CD14-positive monocyte (primary cell): ENCODE measurements at regions not wholly inside any gene's neighbourhood (a gene's known extent, or its start where the extent isn't known, plus 50 kb on each side); places are given as distances from the start of the nearest gene placed in this dataset.

Experiments used
- DNase-seq, 3 donors: peaks; one replicate each; pipeline ENCODE4 v3.0.0-alpha.2; 2011 to 2022
- H2AFZ ChIP-seq: 2 replicates; pipeline ENCODE4 v1.6.0; 2012; ENCODE audit warnings: mild to moderate bottlenecking, low read depth, low read length, inconsistent platforms; ENCODE audit not compliant: insufficient read depth, poor library complexity, severe bottlenecking
- H3K27ac ChIP-seq, 2 donors: 1 replicate in 1 of 2; 2 replicates in 1 of 2; pipeline ENCODE4 v1.5.1; 2012 to 2013; ENCODE audit warnings: low read length in 2 of 2, control low read depth in 1 of 2, inconsistent platforms in 1 of 2, low read depth in 1 of 2, mild to moderate bottlenecking in 1 of 2
- H3K27me3 ChIP-seq, 2 donors: one replicate each; pipeline versions ENCODE4 v1.6.0 to v1.6.1; 2011 to 2013; ENCODE audit warnings: low read length in 2 of 2; ENCODE audit not compliant: control insufficient read depth in 2 of 2, insufficient read depth in 2 of 2
- H3K36me3 ChIP-seq, 2 donors: replicated peaks in 1 of 2; 1 replicate in 1 of 2; 2 replicates in 1 of 2; pipeline versions ENCODE4 v1.5.1 to v1.6.1; 2012 to 2013; ENCODE audit warnings: low read length in 2 of 2, control low read depth in 1 of 2, inconsistent platforms in 1 of 2, mild to moderate bottlenecking in 1 of 2; ENCODE audit not compliant: insufficient read depth in 2 of 2, control insufficient read depth in 1 of 2
- H3K4me1 ChIP-seq, 2 donors: 1 replicate in 1 of 2; 2 replicates in 1 of 2; pipeline versions ENCODE4 v1.5.1 to v1.6.1; 2012 to 2013; ENCODE audit warnings: low read length in 2 of 2, control low read depth in 1 of 2, inconsistent platforms in 1 of 2, mild to moderate bottlenecking in 1 of 2, moderate library complexity in 1 of 2; ENCODE audit not compliant: insufficient read depth in 2 of 2, control insufficient read depth in 1 of 2
- H3K4me2 ChIP-seq: replicated peaks from 2 replicates; pipeline ENCODE3; 2012; ENCODE audit warnings: low read length, moderate library complexity, mild to moderate bottlenecking; ENCODE audit not compliant: poor library complexity, severe bottlenecking; ENCODE audit errors: extremely low read depth
- H3K4me3 ChIP-seq, 3 experiments: fragments of 200-600 bp in 1 of 3; sonication (generic) in 1 of 3; replicated peaks in 1 of 3; 1 replicate in 2 of 3; 2 replicates in 1 of 3; pipeline ENCODE4 v1.5.1; 2011 to 2013; ENCODE audit warnings: low read length in 3 of 3, mild to moderate bottlenecking in 3 of 3, control low read depth in 2 of 3, low read depth in 2 of 3, inconsistent platforms in 1 of 3, moderate library complexity in 1 of 3
- H3K79me2 ChIP-seq: 2 replicates; pipeline ENCODE4 v1.6.0; 2012; ENCODE audit warnings: mild to moderate bottlenecking, control low read depth, inconsistent platforms, low read length, moderate library complexity; ENCODE audit not compliant: insufficient read depth
- H3K9ac ChIP-seq: 2 replicates; pipeline ENCODE4 v1.6.0; 2017; ENCODE audit warnings: low read length, mild to moderate bottlenecking; ENCODE audit not compliant: insufficient read depth, poor library complexity, severe bottlenecking
- H3K9me3 ChIP-seq, 2 donors: replicated peaks in 1 of 2; 1 replicate in 1 of 2; 2 replicates in 1 of 2; pipeline versions ENCODE4 v1.5.1 to v1.6.1; 2012 to 2013; ENCODE audit warnings: low read length in 2 of 2, control low read depth in 1 of 2; ENCODE audit not compliant: control insufficient read depth in 1 of 2, insufficient read depth in 1 of 2
- H4K20me1 ChIP-seq: 2 replicates; pipeline ENCODE4 v1.6.0; 2012; ENCODE audit warnings: mild to moderate bottlenecking, low read length, control low read depth, moderate library complexity; ENCODE audit not compliant: insufficient read depth
- H3K27ac Mint-ChIP-seq, 7 donors: one replicate each; pipeline ENCODE4 v1.8.0; 2020; ENCODE audit warnings: mild to moderate bottlenecking in 7 of 7, mixed read lengths in 7 of 7, moderate library complexity in 6 of 7, inconsistent platforms in 2 of 7
- H3K27me3 Mint-ChIP-seq, 3 donors: one replicate each; pipeline ENCODE4 v1.8.0; 2021 to 2022; ENCODE audit warnings: low read depth in 3 of 3, mild to moderate bottlenecking in 3 of 3, mixed read lengths in 3 of 3, moderate library complexity in 3 of 3, inconsistent platforms in 1 of 3
- H3K36me3 Mint-ChIP-seq, 2 donors: one replicate each; pipeline ENCODE4 v1.8.0; 2020; ENCODE audit warnings: mixed read lengths in 2 of 2, inconsistent platforms in 1 of 2, mild to moderate bottlenecking in 1 of 2
- H3K4me1 Mint-ChIP-seq: one replicate; pipeline ENCODE4 v1.8.0; 2020; ENCODE audit warnings: mild to moderate bottlenecking, mixed read lengths
- H3K4me3 Mint-ChIP-seq, 2 donors: one replicate each; pipeline ENCODE4 v1.8.0; 2020; ENCODE audit warnings: mild to moderate bottlenecking in 2 of 2, mixed read lengths in 2 of 2, moderate library complexity in 1 of 2
- H3K9me3 Mint-ChIP-seq, 7 donors: one replicate each; pipeline ENCODE4 v1.8.0; 2020 to 2022; ENCODE audit warnings: mixed read lengths in 7 of 7, mild to moderate bottlenecking in 6 of 7, moderate library complexity in 6 of 7, inconsistent platforms in 2 of 7
- WGBS: methylation state at CpG from one replicate; pipeline ENCODE4 v1.1.5; 2013; ENCODE audit warnings: missing lambda C conversion rate; ENCODE audit not compliant: insufficient coverage; 5-methylcytosine and 5-hydroxymethylcytosine counted together
- intact Hi-C, 2 donors: fragments of 100-400 bp; cut with micrococcal nuclease; formaldehyde crosslinking; loops; one replicate each; pipeline versions ENCODE4 v1.15.0 to v1.15.1; 2023
- TF ChIP-seq, protein P1 (sequence below): fragments of 200-600 bp; IDR thresholded peaks from one replicate; pipeline ENCODE4 v1.8.0; 2022; ENCODE audit warnings: antibody characterized with exemption, mild to moderate bottlenecking

DNA sequence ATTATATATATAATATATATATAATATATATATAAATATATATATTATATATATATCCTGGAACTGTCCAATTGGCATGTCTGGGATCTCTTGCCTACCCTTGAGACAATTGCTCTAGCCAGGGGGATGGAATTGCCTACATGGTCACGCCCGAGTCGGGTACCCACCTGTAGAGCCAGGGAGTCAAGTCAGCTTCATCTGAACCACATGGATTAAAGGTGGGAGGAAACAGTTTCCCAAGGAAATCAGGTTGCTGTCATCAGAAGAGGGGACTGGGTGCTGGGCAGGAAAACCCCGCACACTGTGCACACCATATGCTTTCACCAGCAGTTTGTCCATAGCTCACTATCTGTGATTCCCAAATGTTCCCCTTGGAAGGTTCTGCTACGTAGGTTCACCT, 252.5 kb upstream of the NOX3 start:
- no peaks in the 10 kb centered on the region for H3K36me3 ChIP-seq
- TF ChIP-seq, protein P1, sequence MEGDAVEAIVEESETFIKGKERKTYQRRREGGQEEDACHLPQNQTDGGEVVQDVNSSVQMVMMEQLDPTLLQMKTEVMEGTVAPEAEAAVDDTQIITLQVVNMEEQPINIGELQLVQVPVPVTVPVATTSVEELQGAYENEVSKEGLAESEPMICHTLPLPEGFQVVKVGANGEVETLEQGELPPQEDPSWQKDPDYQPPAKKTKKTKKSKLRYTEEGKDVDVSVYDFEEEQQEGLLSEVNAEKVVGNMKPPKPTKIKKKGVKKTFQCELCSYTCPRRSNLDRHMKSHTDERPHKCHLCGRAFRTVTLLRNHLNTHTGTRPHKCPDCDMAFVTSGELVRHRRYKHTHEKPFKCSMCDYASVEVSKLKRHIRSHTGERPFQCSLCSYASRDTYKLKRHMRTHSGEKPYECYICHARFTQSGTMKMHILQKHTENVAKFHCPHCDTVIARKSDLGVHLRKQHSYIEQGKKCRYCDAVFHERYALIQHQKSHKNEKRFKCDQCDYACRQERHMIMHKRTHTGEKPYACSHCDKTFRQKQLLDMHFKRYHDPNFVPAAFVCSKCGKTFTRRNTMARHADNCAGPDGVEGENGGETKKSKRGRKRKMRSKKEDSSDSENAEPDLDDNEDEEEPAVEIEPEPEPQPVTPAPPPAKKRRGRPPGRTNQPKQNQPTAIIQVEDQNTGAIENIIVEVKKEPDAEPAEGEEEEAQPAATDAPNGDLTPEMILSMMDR = no peak
- peaks cover 4 to 15% (median 7%) of the 10 kb centered on the region in 7 donors for H3K9me3 Mint-ChIP-seq
- H3K27ac Mint-ChIP-seq = no peak overlapping the region
- H3K9ac ChIP-seq = no peak overlapping the region
- no peak overlapping the region for H3K4me3 Mint-ChIP-seq
- peaks cover 0 to 10% of the 10 kb centered on the region in 2 donors for H3K9me3 ChIP-seq
- H4K20me1 ChIP-seq = no peaks in the 10 kb centered on the region
- no peaks in the 10 kb centered on the region for H3K36me3 Mint-ChIP-seq
- no peaks in the 10 kb centered on the region for H3K27me3 Mint-ChIP-seq
- no peak for DNase-seq
- H3K27ac ChIP-seq = no peak overlapping the region
- H2AFZ ChIP-seq = no peak overlapping the region
- H3K4me1 Mint-ChIP-seq = no peaks in the 10 kb centered on the region
- H3K4me2 ChIP-seq = no peak overlapping the region
- intact Hi-C loops = no loop called here
- 100% methylated on average over 5 of the region's 5 CpGs for WGBS
- no peaks in the 10 kb centered on the region for H3K4me1 ChIP-seq
- H3K4me3 ChIP-seq = no peak overlapping the region
- no peaks in the 10 kb centered on the region for H3K27me3 ChIP-seq
- no peaks in the 10 kb centered on the region for H3K79me2 ChIP-seq

DNA sequence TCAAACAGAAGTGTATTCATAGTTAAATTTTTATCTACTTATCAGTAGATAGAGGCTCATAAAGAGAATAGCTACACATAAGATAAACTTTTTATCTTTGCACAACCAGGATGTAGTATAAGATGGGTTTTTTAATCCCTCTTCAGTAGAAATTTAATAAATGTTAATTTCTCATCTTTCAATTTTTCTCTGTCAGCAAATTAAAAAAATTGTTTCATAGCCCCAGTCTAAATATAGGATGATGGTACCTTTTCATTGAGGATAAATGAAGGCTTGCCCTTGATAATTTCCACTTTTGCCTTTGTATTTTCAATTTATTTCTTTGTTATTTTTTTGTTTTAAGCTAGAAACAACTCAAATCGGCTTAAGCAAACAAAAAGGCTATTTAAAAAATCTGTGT, 251.2 kb upstream of the NOX3 start:
- H3K27ac Mint-ChIP-seq = no peak overlapping the region
- Histone ChIP-seq H4K20me1 (no peaks in the 10 kb centered on the region), H3K4me2 (no peak overlapping the region), H3K79me2 (no peaks in the 10 kb centered on the region), H3K4me3 (no peak overlapping the region), H3K4me1 (no peaks in the 10 kb centered on the region), H3K27ac (no peak overlapping the region), H3K9me3 (peaks cover 0 to 10% of the 10 kb centered on the region in 2 donors), H2AFZ (no peak overlapping the region), H3K27me3 (no peaks in the 10 kb centered on the region), H3K9ac (no peak overlapping the region), H3K36me3 (no peaks in the 10 kb centered on the region)
- TF ChIP-seq, protein P1 = no peak
- no CpG with 5 or more reads among the region's 1 CpG for WGBS
- H3K4me1 Mint-ChIP-seq = no peaks in the 10 kb centered on the region
- no peaks in the 10 kb centered on the region for H3K36me3 Mint-ChIP-seq
- no peaks in the 10 kb centered on the region for H3K27me3 Mint-ChIP-seq
- DNase-seq = no peak
- intact Hi-C loops = no loop called here
- H3K4me3 Mint-ChIP-seq = no peak overlapping the region
- H3K9me3 Mint-ChIP-seq = peaks cover 4 to 15% (median 9%) of the 10 kb centered on the region in 7 donors
